A673 (cell line): ENCODE measurements at regions not wholly inside any gene's neighbourhood (a gene's known extent, or its start where the extent isn't known, plus 50 kb on each side); places are given as distances from the start of the nearest gene placed in this dataset.
"Not testable (repeated sequence)": the region's sequence is repeated elsewhere in the genome, so short reads cannot be mapped to it uniquely, and the experiment has no call there.

Source experiments
- EZH2 ChIP-seq: fragments of 200-600 bp; sonication (generic); IDR thresholded peaks from 2 replicates; pipeline ENCODE4 v1.6.1; 2017; ENCODE audit warnings: borderline replicate concordance, low read depth, mild to moderate bottlenecking, mixed read lengths, antibody characterized with exemption, low read length; ENCODE audit not compliant: poor library complexity, severe bottlenecking
- TF ChIP-seq, protein P1 (sequence below): fragments of 300-800, 200-600 bp; sonication (generic); conservative IDR thresholded peaks from 2 replicates; pipeline ENCODE4 v1.5.1; 2017; ENCODE audit warnings: low read depth, mild to moderate bottlenecking, antibody characterized with exemption, low read length, moderate library complexity, mixed read lengths

GRCh38 chr1:856541-857057 lies 67.1 kb upstream of the SAMD11 start:
- TF ChIP-seq, protein P1, sequence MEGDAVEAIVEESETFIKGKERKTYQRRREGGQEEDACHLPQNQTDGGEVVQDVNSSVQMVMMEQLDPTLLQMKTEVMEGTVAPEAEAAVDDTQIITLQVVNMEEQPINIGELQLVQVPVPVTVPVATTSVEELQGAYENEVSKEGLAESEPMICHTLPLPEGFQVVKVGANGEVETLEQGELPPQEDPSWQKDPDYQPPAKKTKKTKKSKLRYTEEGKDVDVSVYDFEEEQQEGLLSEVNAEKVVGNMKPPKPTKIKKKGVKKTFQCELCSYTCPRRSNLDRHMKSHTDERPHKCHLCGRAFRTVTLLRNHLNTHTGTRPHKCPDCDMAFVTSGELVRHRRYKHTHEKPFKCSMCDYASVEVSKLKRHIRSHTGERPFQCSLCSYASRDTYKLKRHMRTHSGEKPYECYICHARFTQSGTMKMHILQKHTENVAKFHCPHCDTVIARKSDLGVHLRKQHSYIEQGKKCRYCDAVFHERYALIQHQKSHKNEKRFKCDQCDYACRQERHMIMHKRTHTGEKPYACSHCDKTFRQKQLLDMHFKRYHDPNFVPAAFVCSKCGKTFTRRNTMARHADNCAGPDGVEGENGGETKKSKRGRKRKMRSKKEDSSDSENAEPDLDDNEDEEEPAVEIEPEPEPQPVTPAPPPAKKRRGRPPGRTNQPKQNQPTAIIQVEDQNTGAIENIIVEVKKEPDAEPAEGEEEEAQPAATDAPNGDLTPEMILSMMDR, result not testable (repeated sequence)
- not testable (repeated sequence) for TF ChIP-seq EZH2
